ENCODE measurements at regions not wholly inside any gene's neighbourhood (a gene's known extent, or its start where the extent isn't known, plus 50 kb on each side); places are given as distances from the start of the nearest gene placed in this dataset.

GRCh38 chr16:72680732-72681131 lies 367.2 kb downstream of the ZFHX3 start:
- no peak for TF ChIP-seq CTCF (IDR thresholded peaks at IDR 0.05)
- no peak for TF ChIP-seq POLR2A (IDR thresholded peaks at IDR 0.05)
